EH (cell line): ENCODE measurements at regions not wholly inside any gene's neighbourhood (a gene's known extent, or its start where the extent isn't known, plus 50 kb on each side); places are given as distances from the start of the nearest gene placed in this dataset.

Experiments used
- DNase-seq: peaks from one replicate; pipeline ENCODE4 v3.0.0-alpha.2; 2015; ENCODE audit warnings: low read depth

GRCh38 chr10:128859738-128860386 is 607.2 kb upstream of the MGMT start:
- no peak for DNase-seq

GRCh38 chr10:128860574-128860973 is 606.5 kb upstream of the MGMT start:
- DNase-seq, result no peak

DNA sequence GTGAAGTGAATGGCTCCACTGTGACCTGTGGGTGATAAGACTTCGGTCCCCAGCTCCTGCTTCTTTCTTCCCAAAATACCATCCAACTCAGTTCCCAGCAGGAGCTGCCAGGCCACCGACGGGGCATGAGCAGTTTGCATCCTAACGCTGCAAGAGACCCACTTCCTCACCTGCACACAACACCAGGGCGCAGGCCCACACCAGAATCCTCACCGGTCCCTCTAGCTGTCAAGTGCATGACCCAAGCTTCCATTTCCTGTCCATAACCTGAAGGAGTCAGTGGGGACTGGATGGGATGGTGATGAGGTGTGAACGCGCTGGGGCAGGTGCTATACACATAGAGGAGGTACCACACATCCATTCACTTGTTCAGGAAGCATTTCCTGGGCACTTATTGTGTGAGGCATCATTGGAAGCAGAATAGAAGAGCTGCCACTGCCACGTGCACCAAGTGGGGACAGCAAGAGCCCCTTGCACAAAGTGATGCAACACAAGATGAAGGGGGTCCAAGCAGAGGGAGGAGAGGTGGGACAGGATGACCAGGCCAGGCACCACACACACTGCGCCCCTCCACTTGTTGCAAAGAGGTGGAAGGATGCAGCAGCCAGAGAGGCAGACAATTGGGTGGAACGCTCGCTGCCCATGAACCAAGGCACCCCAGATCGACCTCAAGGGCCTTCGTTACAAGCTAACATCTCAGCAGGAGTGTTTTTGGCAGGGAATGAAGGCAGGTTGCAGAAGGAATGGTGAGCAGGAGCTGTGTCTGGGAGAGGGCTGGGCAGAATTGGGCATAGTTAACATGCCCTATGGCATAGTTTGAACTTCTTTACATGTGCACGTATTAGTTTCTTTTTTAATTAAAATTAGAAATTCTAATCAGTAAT is 605.8 kb upstream of the MGMT start:
- DNase-seq, result no peak

- DNase-seq, result no peak
Observed at GRCh38 chr10:128863411-128863810, 603.6 kb upstream of the MGMT start.

DNA sequence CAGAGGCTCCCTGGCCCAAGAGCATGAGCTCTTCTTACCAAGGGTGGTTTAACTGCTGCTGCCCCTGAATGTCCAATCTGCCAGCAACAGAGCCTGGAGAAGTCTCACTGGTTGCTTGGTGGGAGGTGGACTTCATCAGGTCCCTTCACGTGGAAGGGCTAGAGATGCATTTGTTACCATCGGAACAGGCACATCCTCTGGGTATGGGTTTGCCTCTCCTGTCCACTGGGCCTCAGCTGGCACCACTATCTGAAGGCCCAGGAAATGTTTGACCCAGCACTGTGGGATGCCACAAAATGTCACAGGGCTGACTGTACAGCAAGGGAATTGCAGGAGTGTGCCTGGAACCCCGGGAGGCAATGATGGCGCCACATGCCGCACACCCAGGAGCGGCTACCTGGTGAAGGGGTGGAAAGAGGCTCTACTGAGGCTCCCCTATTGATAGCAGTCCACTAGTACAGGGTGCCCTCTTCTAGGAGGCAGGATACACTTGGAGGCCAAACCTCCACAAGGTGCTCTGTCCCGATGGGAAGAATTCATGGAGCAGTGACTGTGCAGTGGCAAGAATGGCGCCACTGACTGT is 603.1 kb upstream of the MGMT start:
- DNase-seq, result no peak

- no peak for DNase-seq
Observed at GRCh38 chr10:128864554-128865295, 602.3 kb upstream of the MGMT start.

- DNase-seq, result no peak
Observed at GRCh38 chr10:128865436-128866195, 601.4 kb upstream of the MGMT start.

DNA sequence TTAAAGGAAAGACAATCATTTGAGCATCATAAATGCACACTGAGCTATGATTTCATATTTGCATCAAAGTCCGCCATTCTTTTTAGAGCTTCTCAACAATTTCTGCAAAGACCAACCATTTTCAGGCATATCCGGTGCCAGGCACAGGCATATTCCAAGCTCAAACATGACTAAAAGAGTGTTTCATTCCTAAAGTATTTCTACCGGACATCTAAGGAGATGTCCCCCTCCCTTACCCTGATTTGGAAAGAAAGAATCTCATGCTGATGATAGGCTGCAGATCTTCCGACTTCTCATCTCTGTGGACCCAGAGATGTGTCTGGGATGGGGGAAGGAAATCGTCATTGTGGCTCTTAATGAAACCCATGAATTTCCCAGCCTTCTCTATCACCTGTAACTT is 600.5 kb upstream of the MGMT start:
- DNase-seq, result no peak

DNA sequence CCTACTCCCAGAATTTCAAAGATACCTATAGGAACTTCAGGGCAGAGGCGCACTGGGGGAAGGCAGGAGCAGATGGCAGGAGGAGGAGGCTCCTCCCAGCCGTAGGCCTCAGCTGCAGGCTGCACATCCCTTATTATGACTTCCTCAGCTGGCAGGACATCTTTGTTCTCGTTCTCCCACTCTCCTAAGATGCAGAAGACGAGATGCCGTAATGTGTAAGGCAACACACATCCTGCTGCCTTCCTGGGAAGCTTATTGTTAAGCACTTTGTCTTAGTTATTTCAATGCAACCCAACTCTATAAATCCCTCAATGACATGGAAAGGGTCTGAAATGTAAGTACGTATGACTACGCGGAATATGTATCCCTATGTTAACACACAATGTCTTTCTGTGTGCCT is 599.8 kb upstream of the MGMT start:
- DNase-seq, result no peak

- no peak for DNase-seq
Observed at GRCh38 chr10:128867819-128868218, 599.2 kb upstream of the MGMT start.

DNA sequence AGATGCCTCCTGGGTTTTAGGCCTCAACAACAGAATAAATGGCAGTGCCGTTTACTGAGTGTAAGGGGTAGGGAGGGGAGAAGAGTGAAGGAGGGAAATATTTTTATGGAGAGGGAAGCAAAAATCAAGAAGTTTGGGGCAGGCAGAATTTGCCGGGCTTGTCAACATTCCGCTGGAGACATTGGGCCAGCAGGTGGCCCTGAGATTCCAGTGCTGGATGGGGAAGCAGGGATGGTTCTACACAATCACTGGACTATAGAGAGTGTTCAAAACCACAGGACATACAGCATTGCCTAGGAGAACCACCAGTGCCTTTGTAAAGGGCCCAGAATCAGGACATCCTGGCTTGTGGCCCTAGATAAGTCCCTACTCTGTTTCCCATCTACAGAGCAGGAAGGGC is 598.6 kb upstream of the MGMT start:
- no peak for DNase-seq

DNA sequence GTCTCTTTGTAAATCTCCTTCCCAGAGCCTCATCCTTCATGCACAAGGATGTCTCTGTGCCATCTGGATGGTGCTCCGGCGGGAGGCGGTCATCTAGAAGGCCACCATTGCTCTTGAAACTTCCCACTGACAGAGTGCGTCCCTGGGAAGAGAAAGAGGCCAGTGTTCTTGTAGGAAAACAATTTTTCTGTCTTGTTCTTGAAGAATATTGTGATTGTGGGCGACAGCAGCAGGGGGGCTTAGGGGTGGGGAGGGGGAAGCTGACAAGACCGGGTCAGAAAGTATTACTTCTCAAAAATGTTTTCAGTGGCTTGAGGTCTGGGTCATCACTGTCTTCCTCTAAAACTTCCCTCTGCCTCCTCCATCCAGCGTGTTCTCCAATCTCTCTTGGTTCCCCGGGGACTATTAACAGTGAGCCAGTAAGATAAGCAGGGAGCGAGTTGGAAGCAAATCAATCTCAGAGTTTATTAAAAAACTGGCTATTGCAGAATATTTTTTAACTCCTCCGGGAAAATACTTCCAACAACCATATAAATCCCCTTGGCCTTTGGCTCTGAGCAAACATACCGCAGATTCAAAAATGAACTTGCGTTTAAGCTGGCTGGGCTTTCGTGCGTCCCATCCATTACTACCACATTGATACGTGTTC is 597.8 kb upstream of the MGMT start:
- no peak for DNase-seq

GRCh38 chr10:128870830-128871597 is 596.0 kb upstream of the MGMT start:
- no peak for DNase-seq

DNA sequence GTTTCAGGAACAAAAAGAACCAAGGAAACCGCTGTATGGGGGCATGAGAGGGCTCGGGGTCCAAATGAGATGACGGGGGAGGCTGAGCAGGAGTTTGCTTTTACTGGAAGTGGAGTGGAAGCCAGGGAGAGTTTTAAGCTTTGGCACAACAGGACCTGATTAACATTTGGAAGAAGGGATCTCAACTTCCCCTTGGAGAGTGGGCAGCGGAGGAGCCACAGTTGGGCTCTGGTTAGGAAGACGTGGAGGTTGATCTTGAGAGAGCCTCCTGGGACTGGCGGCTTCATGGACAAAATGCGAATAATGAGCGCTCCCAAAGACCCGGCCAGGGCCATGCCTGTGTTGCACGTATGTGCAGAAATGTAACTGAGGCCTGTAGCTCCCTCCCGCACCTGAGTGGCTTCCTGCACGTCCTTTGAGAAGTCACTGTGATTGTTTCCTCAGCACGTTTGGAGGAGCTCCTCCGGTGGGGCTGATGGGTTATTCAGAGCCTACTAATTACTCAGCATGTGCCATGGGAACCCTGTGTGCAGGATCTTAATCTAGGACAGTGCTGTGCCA is 595.3 kb upstream of the MGMT start:
- DNase-seq, result no peak

- no peak for DNase-seq
Observed at GRCh38 chr10:128873411-128874054, 593.5 kb upstream of the MGMT start.

- DNase-seq, result no peak
Observed at GRCh38 chr10:128874331-128874730, 592.7 kb upstream of the MGMT start.

DNA sequence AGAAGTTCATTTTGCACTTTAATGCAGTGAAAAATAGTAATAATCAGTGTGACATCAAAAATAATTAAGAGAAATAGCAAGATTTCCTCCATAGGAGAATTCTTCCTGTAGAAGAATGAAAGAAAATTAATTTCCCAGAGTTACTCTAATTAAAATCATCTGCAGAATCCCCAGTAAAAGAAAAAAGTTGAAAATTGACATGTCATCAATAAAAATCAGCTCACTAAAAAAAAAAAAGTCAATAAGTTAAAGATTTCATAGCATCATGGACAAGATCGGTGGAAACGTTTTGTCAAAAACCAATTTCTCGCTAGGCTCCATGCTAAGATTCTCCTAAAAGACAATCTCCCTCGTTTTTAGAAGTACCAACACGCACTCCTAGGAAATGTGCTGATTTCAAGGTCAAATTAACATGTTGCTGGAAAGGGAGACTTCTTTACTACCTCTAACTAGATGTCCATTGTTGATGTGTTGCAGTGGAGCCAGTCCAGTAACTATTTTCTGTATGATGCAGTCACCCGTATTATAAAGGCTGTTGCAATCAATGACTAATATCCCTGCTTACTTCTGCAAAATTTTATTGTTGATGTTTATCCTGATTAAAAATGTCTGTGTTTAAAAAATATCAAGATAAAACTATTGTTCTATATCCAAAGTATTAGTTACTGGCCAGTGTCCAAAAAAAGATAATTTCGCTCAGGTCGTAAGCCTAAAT is 591.9 kb upstream of the MGMT start:
- no peak for DNase-seq

- DNase-seq, result no peak
Observed at GRCh38 chr10:128875956-128876736, 590.9 kb upstream of the MGMT start.
